Renal cortical epithelial cell (primary cell): ENCODE measurements at regions not wholly inside any gene's neighbourhood (a gene's known extent, or its start where the extent isn't known, plus 50 kb on each side); places are given as distances from the start of the nearest gene placed in this dataset.
A peak's percentile ranks its signal among the peaks of the same experiment; 100 is the strongest.
"Not testable (repeated sequence)": the region's sequence is repeated elsewhere in the genome, so short reads cannot be mapped to it uniquely, and the experiment has no call there.

Experiments
- DNase-seq: peaks from one replicate; pipeline ENCODE4 v3.0.0-alpha.2; 2011; ENCODE audit warnings: low read depth

- no peak for DNase-seq
Observed at GRCh38 chr3:95752199-95752598, 1062.2 kb upstream of the EPHA6 start.

GRCh38 chr3:95758707-95759106 lies 1055.7 kb upstream of the EPHA6 start:
- no peak for DNase-seq

GRCh38 chr3:95759614-95760301 lies 1054.6 kb upstream of the EPHA6 start:
- no peak for DNase-seq

- DNase-seq: no peak
Observed at GRCh38 chr3:95775486-95776094, 1038.8 kb upstream of the EPHA6 start.

- DNase-seq: no peak
Observed at GRCh38 chr3:95781598-95781997, 1032.8 kb upstream of the EPHA6 start.

GRCh38 chr3:95789111-95789510 lies 1025.3 kb upstream of the EPHA6 start:
- no peak for DNase-seq

GRCh38 chr3:95797081-95797480 lies 1017.3 kb upstream of the EPHA6 start:
- DNase-seq: no peak

- DNase-seq: no peak
Observed at GRCh38 chr3:95798628-95799027, 1015.8 kb upstream of the EPHA6 start.

- no peak for DNase-seq
Observed at GRCh38 chr3:95810462-95810861, 1003.9 kb upstream of the EPHA6 start.

GRCh38 chr3:95813244-95813643 lies 1001.1 kb upstream of the EPHA6 start:
- peak; percentile 75 for DNase-seq

GRCh38 chr3:95815828-95816227 lies 998.6 kb upstream of the EPHA6 start:
- peak; percentile 19 for DNase-seq

- no peak for DNase-seq
Observed at GRCh38 chr3:95826419-95826818, 988.0 kb upstream of the EPHA6 start.

GRCh38 chr3:95832146-95832545 lies 982.2 kb upstream of the EPHA6 start:
- no peak for DNase-seq

- not testable (repeated sequence) for DNase-seq
Observed at GRCh38 chr3:95860628-95861027, 953.8 kb upstream of the EPHA6 start.

GRCh38 chr3:95883801-95884200 lies 930.6 kb upstream of the EPHA6 start:
- DNase-seq: no peak

- DNase-seq: peak; percentile 68
Observed at GRCh38 chr3:95886616-95887015, 927.8 kb upstream of the EPHA6 start.

GRCh38 chr3:95887114-95887513 lies 927.3 kb upstream of the EPHA6 start:
- DNase-seq: no peak

- DNase-seq: no peak
Observed at GRCh38 chr3:95894820-95895219, 919.6 kb upstream of the EPHA6 start.

GRCh38 chr3:95899494-95899893 lies 914.9 kb upstream of the EPHA6 start:
- DNase-seq: no peak

- peak; percentile 7 for DNase-seq
Observed at GRCh38 chr3:95899911-95900310, 914.5 kb upstream of the EPHA6 start.

GRCh38 chr3:95901948-95902347 lies 912.4 kb upstream of the EPHA6 start:
- DNase-seq: no peak

GRCh38 chr3:95905182-95905581 lies 909.2 kb upstream of the EPHA6 start:
- DNase-seq: no peak

GRCh38 chr3:95911767-95912166 lies 902.6 kb upstream of the EPHA6 start:
- DNase-seq: no peak
